ENCODE measurements at regions not wholly inside any gene's neighbourhood (a gene's known extent, or its start where the extent isn't known, plus 50 kb on each side); places are given as distances from the start of the nearest gene placed in this dataset.

GRCh38 chr2:9686061-9686460 lies 55.3 kb upstream of the YWHAQ start:
- TF ChIP-seq POLR2A (IDR thresholded peaks at IDR 0.05; ENCODE audit: low read length) = no peak
- TF ChIP-seq GATA1 (IDR thresholded peaks at IDR 0.05; ENCODE audit: low read depth, low read length) = no peak

Data from erythroblast (primary cell).